ENCODE measurements at regions not wholly inside any gene's neighbourhood (a gene's known extent, or its start where the extent isn't known, plus 50 kb on each side); places are given as distances from the start of the nearest gene placed in this dataset.
"Not testable (repeated sequence)": the region's sequence is repeated elsewhere in the genome, so short reads cannot be mapped to it uniquely, and the experiment has no call there.

DNA sequence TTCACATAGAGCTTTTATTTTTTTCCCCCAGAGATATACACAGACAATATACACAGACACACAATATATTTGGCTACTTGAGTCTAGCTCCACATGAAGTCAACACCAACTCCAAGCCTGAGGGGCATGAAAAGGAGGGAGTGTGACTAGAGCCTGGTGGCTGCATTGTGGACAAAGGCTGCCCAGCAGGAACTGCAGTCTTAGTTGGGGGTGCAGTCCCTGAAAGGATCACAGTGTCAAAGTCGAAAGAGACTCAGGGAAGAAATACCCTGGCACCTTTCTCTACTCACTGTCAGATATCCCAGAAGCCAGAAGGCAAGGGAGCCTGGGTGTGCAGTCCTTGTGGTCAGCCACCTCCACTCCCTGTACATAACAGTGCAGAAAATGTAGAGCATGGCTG lies 231.6 kb upstream of the RPS23 start:
- Mint-ChIP-seq H3K4me1 (peaks cover 8% of the 10 kb centered on the region), H3K27me3 (no peaks in the 10 kb centered on the region), H3K4me3 (no peak overlapping the region), H3K36me3 (no peaks in the 10 kb centered on the region), H3K27ac (no peak overlapping the region), H3K9me3 (peaks cover 7% of the 10 kb centered on the region)
- DNase-seq = no peak

DNA sequence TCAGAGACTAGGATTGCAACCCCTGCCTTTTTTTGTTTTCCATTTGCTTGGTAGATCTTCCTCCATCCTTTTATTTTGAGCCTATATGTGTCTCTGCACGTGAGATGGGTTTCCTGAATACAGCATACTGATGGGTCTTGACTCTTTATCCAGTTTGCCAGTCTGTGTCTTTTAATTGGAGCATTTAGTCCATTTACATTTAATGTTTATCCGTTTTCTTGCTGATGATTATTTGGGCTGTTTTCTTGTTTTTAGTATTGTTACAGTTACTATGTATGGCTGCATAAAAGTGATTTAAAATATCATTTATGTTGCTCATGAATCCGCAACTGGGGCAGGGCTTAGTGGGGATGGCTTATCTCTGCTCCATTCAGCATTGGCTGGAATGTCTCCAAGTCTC lies 228.2 kb upstream of the RPS23 start:
- not testable (repeated sequence) for H3K36me3 Mint-ChIP-seq

DNA sequence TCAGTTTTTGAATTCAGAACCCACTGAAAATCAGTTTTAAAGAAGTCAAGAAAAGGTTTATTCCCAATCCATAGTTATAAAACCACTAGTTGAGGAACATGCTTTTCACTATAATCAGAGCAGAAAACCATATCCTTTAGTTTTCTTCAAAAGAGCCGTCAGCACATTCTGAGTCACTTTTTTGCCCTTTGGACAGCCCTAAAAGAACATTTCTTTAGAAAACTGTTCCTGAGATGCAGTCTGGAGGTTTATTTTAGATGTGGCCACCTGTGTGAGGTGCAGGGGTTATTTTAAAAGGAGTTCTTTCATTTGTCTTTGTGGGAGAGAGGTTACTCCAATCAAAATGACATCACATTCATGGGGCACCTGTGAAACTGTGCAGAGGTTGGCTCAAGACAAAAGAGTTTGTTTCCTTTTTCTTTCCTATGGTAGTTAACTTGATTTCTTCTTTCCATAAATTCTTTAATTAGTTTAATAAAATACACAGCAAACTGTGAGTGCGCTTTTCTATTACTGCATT lies 221.6 kb upstream of the RPS23 start:
- Mint-ChIP-seq H3K27ac (no peak overlapping the region), H3K27me3 (peaks cover 15% of the 10 kb centered on the region), H3K4me1 (no peaks in the 10 kb centered on the region), H3K36me3 (no peaks in the 10 kb centered on the region), H3K9me3 (no peaks in the 10 kb centered on the region), H3K4me3 (no peak overlapping the region)
- no peak for DNase-seq

More for the DNA sequence above, 228.2 kb upstream of the RPS23 start:
- not testable (repeated sequence) for H3K27me3 Mint-ChIP-seq, H3K4me1 Mint-ChIP-seq, H3K4me3 Mint-ChIP-seq, DNase-seq, H3K27ac Mint-ChIP-seq, H3K9me3 Mint-ChIP-seq

DNA sequence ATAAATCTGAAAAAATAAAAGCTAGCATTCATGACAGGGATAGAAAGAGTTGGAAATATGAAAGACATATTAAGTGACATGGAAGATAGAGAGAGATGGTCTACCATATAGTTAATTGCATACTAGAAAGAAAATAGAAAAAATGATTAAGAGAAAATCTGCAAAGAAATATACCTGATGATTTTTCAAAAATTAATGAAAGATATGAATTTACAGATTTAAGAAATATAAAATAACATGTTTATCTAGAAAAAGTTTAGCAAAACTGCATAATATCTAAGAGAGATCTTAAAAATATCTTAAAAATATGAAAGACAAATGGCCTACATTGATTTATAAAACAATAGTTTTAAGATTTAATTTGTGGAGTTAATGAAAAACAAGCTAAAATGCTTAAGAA lies 219.1 kb upstream of the RPS23 start:
- Mint-ChIP-seq H3K4me1 (no peaks in the 10 kb centered on the region), H3K4me3 (no peak overlapping the region), H3K9me3 (no peaks in the 10 kb centered on the region), H3K27me3 (peaks cover 14% of the 10 kb centered on the region), H3K27ac (no peak overlapping the region), H3K36me3 (no peaks in the 10 kb centered on the region)
- no peak for DNase-seq

DNA sequence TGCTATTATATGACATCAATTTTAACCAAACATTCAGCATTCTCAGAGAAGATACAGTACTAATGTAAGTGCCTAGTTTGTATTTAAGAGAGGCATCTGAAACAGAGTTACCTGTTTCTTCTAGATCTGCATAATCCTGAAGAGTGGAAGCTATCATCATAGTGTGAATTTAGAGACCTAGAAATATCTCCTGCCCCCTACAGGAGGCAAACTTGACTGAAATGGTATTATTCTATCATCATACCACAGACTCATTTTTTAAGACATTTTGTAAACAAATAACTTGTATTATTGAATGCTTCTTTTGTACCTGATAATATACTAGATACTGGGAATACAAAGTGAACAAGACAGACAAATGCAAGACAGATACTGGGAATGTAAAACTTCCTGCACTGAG lies 216.8 kb upstream of the RPS23 start:
- Mint-ChIP-seq H3K4me1 (no peaks in the 10 kb centered on the region), H3K9me3 (no peaks in the 10 kb centered on the region), H3K4me3 (no peak overlapping the region), H3K27ac (no peak overlapping the region), H3K36me3 (no peaks in the 10 kb centered on the region), H3K27me3 (peaks cover 4% of the 10 kb centered on the region)
- DNase-seq = no peak

DNA sequence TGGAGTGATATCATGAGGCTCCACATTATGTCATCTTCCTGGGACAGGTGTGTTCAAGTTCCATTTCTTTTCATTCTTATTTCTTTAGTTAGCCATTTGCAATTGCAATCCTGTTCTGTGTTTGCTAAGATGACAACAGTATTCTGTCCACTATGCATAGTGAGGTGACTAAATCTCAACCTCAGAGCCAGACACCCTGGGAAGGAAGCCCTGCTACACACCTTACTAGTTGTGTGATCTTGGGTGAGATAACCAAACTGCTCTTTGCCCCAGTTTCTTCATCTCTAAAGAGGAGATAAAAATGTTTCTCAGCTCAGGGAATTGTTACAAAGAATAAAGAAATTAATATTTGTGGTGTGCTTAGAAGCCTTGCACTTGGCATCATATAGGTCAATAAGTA lies 215.1 kb upstream of the RPS23 start:
- H3K27ac Mint-ChIP-seq = no peak overlapping the region
- no peak overlapping the region for H3K4me3 Mint-ChIP-seq
- H3K9me3 Mint-ChIP-seq = no peaks in the 10 kb centered on the region
- H3K36me3 Mint-ChIP-seq = no peaks in the 10 kb centered on the region
- DNase-seq = no peak
- H3K4me1 Mint-ChIP-seq = no peaks in the 10 kb centered on the region
- H3K27me3 Mint-ChIP-seq = peaks cover 3% of the 10 kb centered on the region

DNA sequence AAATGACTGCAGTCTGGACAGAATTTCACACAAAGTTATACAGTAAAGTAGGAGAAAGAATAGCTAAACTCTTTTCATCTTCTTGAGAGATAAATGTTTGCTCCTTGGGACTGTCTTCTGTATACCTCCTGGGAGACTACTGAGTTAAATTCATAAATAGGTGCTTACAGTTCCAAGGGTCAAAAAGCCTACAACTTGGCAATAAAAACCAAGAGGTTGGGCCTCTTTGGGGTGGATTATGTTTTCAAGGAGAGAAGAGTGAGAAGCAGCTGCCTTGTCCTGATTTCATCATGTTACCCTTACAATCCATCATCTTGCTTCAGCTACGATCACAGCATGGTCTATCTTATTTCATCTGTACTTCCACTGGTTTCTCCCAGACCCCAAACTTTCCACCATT lies 213.2 kb upstream of the RPS23 start:
- no peaks in the 10 kb centered on the region for H3K9me3 Mint-ChIP-seq
- no peak for DNase-seq

DNA sequence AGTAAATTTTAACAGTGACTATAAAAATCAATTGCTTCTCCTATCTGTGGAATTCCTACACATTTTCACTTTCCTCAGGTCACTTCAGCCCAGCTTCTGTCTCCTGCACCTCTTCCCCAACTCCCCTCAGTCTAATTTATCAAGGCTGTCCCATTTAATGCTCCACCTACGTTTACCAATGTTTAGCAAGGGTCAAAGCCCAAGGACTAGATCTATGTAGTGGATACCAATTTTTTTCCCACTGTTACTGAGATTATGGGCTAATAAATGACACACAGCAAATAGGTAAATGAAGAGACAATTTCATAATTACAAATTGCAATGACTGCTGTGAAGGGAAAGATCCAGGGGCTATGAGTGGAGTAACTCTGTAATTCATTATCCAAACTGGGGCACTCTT lies 211.5 kb upstream of the RPS23 start:
- no peaks in the 10 kb centered on the region for H3K36me3 Mint-ChIP-seq
- H3K27ac Mint-ChIP-seq = no peak overlapping the region
- H3K4me3 Mint-ChIP-seq = no peak overlapping the region
- peaks cover 2% of the 10 kb centered on the region for H3K9me3 Mint-ChIP-seq
- no peaks in the 10 kb centered on the region for H3K4me1 Mint-ChIP-seq
- peaks cover 3% of the 10 kb centered on the region for H3K27me3 Mint-ChIP-seq
- no peak for DNase-seq

More for the DNA sequence above, 213.2 kb upstream of the RPS23 start:
- Mint-ChIP-seq H3K27ac (no peak overlapping the region), H3K4me3 (no peak overlapping the region), H3K27me3 (peaks cover 3% of the 10 kb centered on the region), H3K4me1 (no peaks in the 10 kb centered on the region), H3K36me3 (no peaks in the 10 kb centered on the region)

DNA sequence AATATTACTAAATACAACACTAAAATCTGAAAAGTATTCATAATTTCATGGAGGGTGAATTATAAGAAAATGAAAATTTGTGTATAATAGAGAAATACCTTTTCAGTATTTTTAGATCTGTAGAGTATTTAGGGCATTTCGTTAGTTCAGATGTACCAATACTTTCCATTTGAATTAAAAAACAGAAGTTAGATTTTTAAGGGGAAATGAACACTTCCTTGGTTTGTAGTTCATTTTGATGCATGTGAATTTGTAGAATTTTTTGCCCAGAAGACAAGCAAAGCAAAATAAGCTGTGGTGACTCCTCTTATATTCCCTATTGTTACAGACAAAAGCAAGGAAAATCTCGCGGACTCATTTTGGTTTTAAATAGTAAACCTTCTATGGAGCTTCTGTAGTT lies 209.0 kb upstream of the RPS23 start:
- no peak overlapping the region for H3K27ac Mint-ChIP-seq
- H3K9me3 Mint-ChIP-seq = peaks cover 2% of the 10 kb centered on the region
- peaks cover 7% of the 10 kb centered on the region for H3K27me3 Mint-ChIP-seq
- no peaks in the 10 kb centered on the region for H3K36me3 Mint-ChIP-seq
- no peak for DNase-seq
- no peaks in the 10 kb centered on the region for H3K4me1 Mint-ChIP-seq
- no peak overlapping the region for H3K4me3 Mint-ChIP-seq

DNA sequence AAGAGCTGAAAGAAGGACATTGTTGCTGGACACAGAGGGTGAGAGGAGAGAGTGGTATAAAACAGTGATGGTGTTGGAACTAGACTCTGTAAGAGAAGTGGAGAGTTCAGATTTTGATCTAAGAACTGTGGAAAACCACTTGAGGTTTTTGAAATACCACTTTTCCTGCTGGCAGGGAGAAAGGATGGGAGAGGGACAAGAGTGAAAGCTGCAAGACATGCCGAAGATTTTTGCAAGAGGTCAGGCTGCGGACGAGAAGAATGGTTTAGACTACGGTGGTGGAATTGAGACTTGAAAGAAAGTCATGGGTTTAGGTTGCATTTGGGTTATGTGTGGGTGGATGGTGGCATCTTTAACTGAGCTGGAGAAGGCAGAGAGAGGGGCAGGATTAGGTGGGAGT lies 202.2 kb upstream of the RPS23 start:
- no peak overlapping the region for H3K4me3 Mint-ChIP-seq
- DNase-seq = no peak
- H3K27me3 Mint-ChIP-seq = peaks cover 4% of the 10 kb centered on the region
- no peak overlapping the region for H3K27ac Mint-ChIP-seq
- peaks cover 2% of the 10 kb centered on the region for H3K9me3 Mint-ChIP-seq
- H3K4me1 Mint-ChIP-seq = no peaks in the 10 kb centered on the region
- H3K36me3 Mint-ChIP-seq = no peaks in the 10 kb centered on the region

DNA sequence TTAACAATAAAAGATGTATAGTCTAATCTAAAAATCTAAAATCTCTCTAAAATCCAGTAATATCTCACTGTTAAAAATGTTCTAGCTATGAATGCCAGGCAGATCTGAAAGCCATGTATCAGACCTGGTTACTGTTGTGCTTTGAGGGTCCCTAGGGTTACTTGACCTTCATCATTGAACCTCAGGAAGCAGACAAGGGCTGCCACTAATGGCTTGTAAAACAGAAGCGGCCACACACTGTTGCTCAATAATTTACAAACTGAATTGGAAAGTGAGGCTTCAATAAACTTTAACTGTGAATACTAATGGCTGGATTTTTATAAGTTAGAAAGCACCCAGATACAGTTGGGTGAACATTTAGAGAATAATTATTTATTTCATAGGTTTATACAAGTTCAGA lies 198.0 kb upstream of the RPS23 start:
- Mint-ChIP-seq H3K27me3 (no peaks in the 10 kb centered on the region), H3K9me3 (no peaks in the 10 kb centered on the region), H3K27ac (no peak overlapping the region), H3K4me1 (no peaks in the 10 kb centered on the region), H3K36me3 (no peaks in the 10 kb centered on the region), H3K4me3 (no peak overlapping the region)
- no peak for DNase-seq

DNA sequence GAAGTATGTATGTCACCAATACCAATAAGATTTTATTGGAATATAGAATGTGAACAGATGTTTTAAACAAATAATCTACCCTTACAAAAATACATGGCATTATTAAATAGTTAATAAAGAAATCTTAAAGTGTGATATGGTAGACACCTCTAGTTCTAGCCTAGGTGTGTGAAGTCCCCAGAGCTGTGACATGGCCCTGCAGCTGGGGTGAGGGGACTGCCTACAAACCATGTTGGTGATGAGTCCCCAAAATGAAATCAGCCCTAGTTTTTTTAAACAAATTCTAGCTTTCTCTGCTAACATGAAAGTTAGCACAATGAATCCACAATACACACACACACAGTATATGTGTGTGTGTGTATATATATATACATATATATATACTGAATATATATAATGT lies 195.1 kb upstream of the RPS23 start:
- Mint-ChIP-seq H3K9me3 (no peaks in the 10 kb centered on the region), H3K27ac (no peak overlapping the region), H3K36me3 (no peaks in the 10 kb centered on the region), H3K4me1 (no peaks in the 10 kb centered on the region), H3K4me3 (no peak overlapping the region), H3K27me3 (no peaks in the 10 kb centered on the region)
- no peak for DNase-seq

DNA sequence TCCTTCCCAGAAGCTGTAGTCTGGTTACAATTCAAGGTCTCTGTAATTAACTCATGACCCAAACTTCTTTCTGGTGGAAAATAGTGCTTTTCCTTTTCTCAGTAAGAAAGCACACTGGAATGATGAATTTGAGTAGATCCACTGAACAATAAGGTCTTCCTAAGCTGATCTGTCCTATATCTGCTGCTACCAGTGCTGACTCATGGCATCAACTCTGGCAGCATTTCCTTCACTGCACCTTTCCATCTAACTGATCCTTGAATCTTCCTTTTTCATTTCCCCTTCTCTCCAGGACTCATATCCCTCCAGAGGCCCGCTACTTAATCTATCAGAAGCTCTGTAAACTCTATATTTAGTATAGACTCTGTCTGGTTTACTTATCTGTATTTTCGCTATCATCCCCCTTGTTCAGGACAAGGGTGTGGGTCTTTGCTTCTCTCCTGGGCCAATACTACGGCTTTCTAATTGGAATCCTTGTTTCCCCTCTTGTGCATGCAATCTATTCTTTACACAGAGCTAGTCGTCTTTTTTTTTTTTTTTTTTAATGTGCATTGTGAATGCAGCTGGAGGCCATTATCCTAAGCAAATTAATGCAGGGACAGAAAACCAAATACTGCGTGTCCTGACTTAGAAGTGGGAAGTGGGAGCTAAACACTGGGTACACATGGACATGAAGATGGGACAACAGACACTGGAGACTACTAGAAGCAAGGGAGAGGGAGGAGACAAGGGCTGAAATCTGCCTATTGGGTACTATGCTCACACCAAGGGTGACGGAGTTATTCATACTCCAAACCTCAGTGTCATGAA lies 192.2 kb upstream of the RPS23 start:
- no peaks in the 10 kb centered on the region for H3K27me3 Mint-ChIP-seq
- H3K4me1 Mint-ChIP-seq = no peaks in the 10 kb centered on the region
- no peak for DNase-seq
- H3K9me3 Mint-ChIP-seq = no peaks in the 10 kb centered on the region
- no peak overlapping the region for H3K4me3 Mint-ChIP-seq
- H3K36me3 Mint-ChIP-seq = no peaks in the 10 kb centered on the region
- H3K27ac Mint-ChIP-seq = no peak overlapping the region

DNA sequence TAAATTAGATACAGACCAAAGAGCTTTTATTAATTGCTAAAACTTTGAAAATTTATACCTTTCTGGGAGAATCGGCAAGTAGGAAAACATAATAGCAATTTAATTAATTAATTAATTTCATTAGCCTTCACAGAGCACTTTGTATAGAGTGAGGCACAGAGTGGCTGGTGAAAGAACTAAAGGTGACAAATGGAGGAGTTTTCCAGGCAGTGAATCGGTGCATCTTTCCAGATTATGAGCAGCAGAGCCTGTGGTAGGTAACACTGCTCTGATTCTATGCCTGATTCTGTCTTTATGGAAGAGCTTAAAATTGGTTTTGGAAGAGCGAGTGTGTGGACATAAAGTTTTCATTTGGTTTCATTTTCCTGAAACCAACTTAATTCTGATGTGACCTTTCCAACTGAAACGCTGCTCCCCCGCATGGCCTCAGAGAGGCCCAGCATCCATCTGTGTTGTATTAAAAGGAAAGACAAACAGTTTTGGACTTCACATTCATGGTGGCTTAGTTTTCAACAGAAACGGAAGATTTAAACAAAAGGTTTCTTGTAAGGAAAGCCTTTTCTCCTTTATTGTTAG lies 188.9 kb upstream of the RPS23 start:
- Mint-ChIP-seq H3K4me3 (no peak overlapping the region), H3K36me3 (no peaks in the 10 kb centered on the region), H3K9me3 (peaks cover 2% of the 10 kb centered on the region), H3K27ac (no peak overlapping the region), H3K27me3 (no peaks in the 10 kb centered on the region), H3K4me1 (no peaks in the 10 kb centered on the region)
- DNase-seq = no peak

DNA sequence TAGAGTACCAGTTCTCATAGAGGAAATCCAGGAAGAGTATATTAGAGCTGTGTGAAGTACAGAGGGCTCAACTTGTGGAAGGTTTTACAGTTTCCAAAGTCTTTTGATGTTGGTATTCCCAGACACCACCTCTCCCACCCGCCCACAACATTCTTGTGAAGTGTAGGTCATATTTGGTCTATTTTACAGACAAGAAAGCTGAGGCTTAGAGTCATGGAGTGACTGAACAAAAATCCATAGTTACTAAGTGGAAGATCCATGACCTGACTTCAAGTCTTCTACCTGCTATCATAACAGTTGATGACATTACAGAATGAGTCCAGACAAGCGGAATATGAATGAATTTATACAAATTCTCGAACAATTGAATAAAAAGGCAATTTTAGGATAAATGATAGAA lies 187.1 kb upstream of the RPS23 start:
- H3K27me3 Mint-ChIP-seq = no peaks in the 10 kb centered on the region
- H3K27ac Mint-ChIP-seq = no peak overlapping the region
- DNase-seq = no peak
- no peaks in the 10 kb centered on the region for H3K4me1 Mint-ChIP-seq
- H3K9me3 Mint-ChIP-seq = peaks cover 2% of the 10 kb centered on the region
- H3K36me3 Mint-ChIP-seq = no peaks in the 10 kb centered on the region
- no peak overlapping the region for H3K4me3 Mint-ChIP-seq

DNA sequence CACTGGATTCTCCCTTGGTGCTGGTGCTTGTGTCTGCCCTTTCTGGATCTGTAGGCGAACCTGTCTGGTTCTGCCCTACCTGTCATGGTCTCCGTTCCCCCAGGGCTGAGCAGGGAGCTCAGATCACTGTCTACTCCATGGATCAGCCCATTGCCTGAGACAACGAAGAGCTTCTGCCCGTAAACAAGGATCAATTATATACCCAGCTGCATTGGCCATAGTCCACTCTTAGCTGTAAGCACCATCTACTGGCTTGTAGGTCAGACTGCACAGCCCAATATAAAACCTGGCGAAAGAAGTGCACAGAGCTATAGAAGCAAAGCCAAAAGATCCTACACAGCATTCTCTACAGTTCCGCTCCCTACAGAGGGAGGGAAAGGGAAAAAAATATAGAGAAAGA lies 181.5 kb upstream of the RPS23 start:
- Mint-ChIP-seq H3K9me3 (peaks cover 2% of the 10 kb centered on the region), H3K4me1 (no peaks in the 10 kb centered on the region), H3K36me3 (no peaks in the 10 kb centered on the region), H3K4me3 (no peak overlapping the region), H3K27ac (no peak overlapping the region), H3K27me3 (no peaks in the 10 kb centered on the region)
- DNase-seq = no peak
